KMS-11 (cell line): ENCODE measurements at regions not wholly inside any gene's neighbourhood (a gene's known extent, or its start where the extent isn't known, plus 50 kb on each side); places are given as distances from the start of the nearest gene placed in this dataset.

Experiments
- H2AFZ ChIP-seq: fragments of 200-600 bp; sonication (generic); 2 replicates; pipeline ENCODE4 v1.6.1; 2016; ENCODE audit warnings: antibody characterized with exemption, mixed run types, low read depth
- H3K27ac ChIP-seq: fragments of 200-600 bp; sonication (generic); 2 replicates; pipeline ENCODE4 v1.6.1; 2016; ENCODE audit warnings: mild to moderate bottlenecking, mixed run types
- H3K27me3 ChIP-seq: fragments of 200-600 bp; sonication (generic); 2 replicates; pipeline ENCODE4 v1.6.1; 2017; ENCODE audit warnings: mild to moderate bottlenecking, low read depth, mixed run types, moderate library complexity; ENCODE audit not compliant: insufficient read depth
- H3K36me3 ChIP-seq: fragments of 200-600 bp; sonication (generic); 2 replicates; pipeline ENCODE4 v1.6.1; 2017; ENCODE audit warnings: mild to moderate bottlenecking, mixed run types; ENCODE audit not compliant: insufficient read depth
- H3K4me1 ChIP-seq: fragments of 200-600 bp; sonication (generic); 2 replicates; pipeline ENCODE4 v1.6.1; 2016; ENCODE audit warnings: mild to moderate bottlenecking, low read depth, mixed run types; ENCODE audit not compliant: poor library complexity, severe bottlenecking
- H3K4me2 ChIP-seq: fragments of 200-600 bp; sonication (generic); 2 replicates; pipeline ENCODE4 v1.7.0; 2016; ENCODE audit warnings: mild to moderate bottlenecking, mixed run types
- H3K4me3 ChIP-seq: fragments of 200-600 bp; sonication (generic); IDR thresholded peaks from 2 replicates; pipeline ENCODE4 v1.6.1; 2017; ENCODE audit warnings: low read depth, low read length, mixed read lengths; ENCODE audit not compliant: insufficient read depth
- H3K79me2 ChIP-seq: fragments of 200-600 bp; sonication (generic); 2 replicates; pipeline ENCODE4 v1.6.1; 2016; ENCODE audit warnings: low read depth, mixed run types; ENCODE audit not compliant: insufficient read depth
- H3K9ac ChIP-seq: fragments of 200-600 bp; sonication (generic); 2 replicates; pipeline ENCODE4 v1.6.1; 2016; ENCODE audit warnings: mild to moderate bottlenecking, mixed run types
- H4K20me1 ChIP-seq: fragments of 200-600 bp; sonication (generic); 2 replicates; pipeline ENCODE4 v1.6.1; 2016; ENCODE audit warnings: mild to moderate bottlenecking, mixed run types; ENCODE audit not compliant: insufficient read depth
- CTCF ChIP-seq: fragments of 200-600 bp; sonication (generic); conservative IDR thresholded peaks from 2 replicates; pipeline ENCODE4 v1.6.1; 2017; ENCODE audit warnings: low read depth, mild to moderate bottlenecking, antibody characterized with exemption, low read length, moderate library complexity, mixed read lengths

GRCh38 chr10:59079386-59080226 lies 96.8 kb upstream of the PHYHIPL start:
- no peaks in the 10 kb centered on the region for H3K79me2 ChIP-seq
- no peak overlapping the region for H2AFZ ChIP-seq
- H3K9ac ChIP-seq: no peak overlapping the region
- no peak overlapping the region for H3K27ac ChIP-seq
- no peaks in the 10 kb centered on the region for H4K20me1 ChIP-seq
- no peaks in the 10 kb centered on the region for H3K36me3 ChIP-seq
- no peak overlapping the region for H3K4me2 ChIP-seq
- H3K27me3 ChIP-seq: no peaks in the 10 kb centered on the region
- no peak for TF ChIP-seq CTCF
- no peak overlapping the region for H3K4me3 ChIP-seq
- no peaks in the 10 kb centered on the region for H3K4me1 ChIP-seq

- no peak overlapping the region for H3K4me3 ChIP-seq
- no peak overlapping the region for H3K4me2 ChIP-seq
- TF ChIP-seq CTCF: no peak
- H3K27ac ChIP-seq: no peak overlapping the region
- H3K9ac ChIP-seq: no peak overlapping the region
- H3K4me1 ChIP-seq: no peaks in the 10 kb centered on the region
- H3K27me3 ChIP-seq: no peaks in the 10 kb centered on the region
- no peaks in the 10 kb centered on the region for H3K36me3 ChIP-seq
- no peaks in the 10 kb centered on the region for H4K20me1 ChIP-seq
- H2AFZ ChIP-seq: no peak overlapping the region
- H3K79me2 ChIP-seq: no peaks in the 10 kb centered on the region
Observed at GRCh38 chr10:59082249-59082648, 94.2 kb upstream of the PHYHIPL start.

- no peak overlapping the region for H3K4me2 ChIP-seq
- no peak overlapping the region for H3K4me3 ChIP-seq
- H3K79me2 ChIP-seq: no peaks in the 10 kb centered on the region
- no peak overlapping the region for H2AFZ ChIP-seq
- no peak overlapping the region for H3K27ac ChIP-seq
- TF ChIP-seq CTCF: no peak
- no peaks in the 10 kb centered on the region for H4K20me1 ChIP-seq
- no peaks in the 10 kb centered on the region for H3K27me3 ChIP-seq
- H3K36me3 ChIP-seq: no peaks in the 10 kb centered on the region
- H3K9ac ChIP-seq: no peak overlapping the region
- no peaks in the 10 kb centered on the region for H3K4me1 ChIP-seq
Observed at GRCh38 chr10:59085054-59085453, 91.4 kb upstream of the PHYHIPL start.

GRCh38 chr10:59085711-59086502 lies 90.5 kb upstream of the PHYHIPL start:
- Histone ChIP-seq H2AFZ (no peak overlapping the region), H4K20me1 (no peaks in the 10 kb centered on the region), H3K9ac (no peak overlapping the region), H3K36me3 (no peaks in the 10 kb centered on the region), H3K27me3 (no peaks in the 10 kb centered on the region), H3K4me3 (no peak overlapping the region), H3K27ac (no peak overlapping the region), H3K79me2 (no peaks in the 10 kb centered on the region), H3K4me1 (no peaks in the 10 kb centered on the region), H3K4me2 (no peak overlapping the region)
- TF ChIP-seq CTCF: no peak
